ENCODE measurements at regions not wholly inside any gene's neighbourhood (a gene's known extent, or its start where the extent isn't known, plus 50 kb on each side); places are given as distances from the start of the nearest gene placed in this dataset.

DNA sequence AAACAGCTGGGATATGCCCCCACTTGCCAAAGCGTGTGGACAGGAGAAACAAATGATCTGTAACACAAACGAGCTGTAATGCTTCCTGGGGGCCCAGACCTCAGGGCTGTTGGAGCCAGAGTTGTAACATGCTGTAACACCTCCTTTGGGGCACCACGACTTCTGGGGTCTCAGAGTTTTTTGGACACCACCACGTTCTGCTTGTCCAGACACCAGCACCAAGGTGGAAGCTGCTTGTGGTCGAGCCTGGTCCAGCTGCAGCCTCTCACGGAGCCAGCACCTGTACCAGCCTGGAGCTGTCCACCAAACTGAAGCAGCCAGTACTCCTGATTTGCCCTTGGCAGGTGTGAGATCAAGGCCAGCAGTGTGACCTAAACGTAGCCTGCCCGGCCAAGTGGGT is 879.4 kb downstream of the SLC6A15 start:
- dilution Hi-C loops (cut with HindIII; ENCODE audit: low sequenced_read_pairs, unreplicated experiment): no loop called here
- Histone ChIP-seq H2AK9ac (replicated peaks; ENCODE audit: low read depth, low read length, poor library complexity) (no peak overlapping the region), H3K4me1 (ENCODE audit: control insufficient read depth, insufficient read depth, low read length) (no peaks in the 10 kb centered on the region)

More for the DNA sequence above, 879.4 kb downstream of the SLC6A15 start:
- H3K18ac ChIP-seq (ENCODE audit: low read depth, low read length): no peak overlapping the region
- no peak overlapping the region for H2BK5ac ChIP-seq (ENCODE audit: low read depth, low read length, poor library complexity, severe bottlenecking)
- POLR2A ChIA-PET (ENCODE audit: unreplicated experiment): no interaction called here
- no peak overlapping the region for H3K27ac ChIP-seq (ENCODE audit: insufficient read depth, low read length)
- H2AFZ ChIP-seq (replicated peaks; ENCODE audit: low read length, poor library complexity): no peak overlapping the region
- H3K27me3 ChIP-seq (ENCODE audit: control insufficient read depth, insufficient read depth, low read length): no peaks in the 10 kb centered on the region
- H4K20me1 ChIP-seq (ENCODE audit: insufficient read depth, low read length): no peaks in the 10 kb centered on the region
- H3K9me3 ChIP-seq (ENCODE audit: control insufficient read depth, insufficient read depth, low read length): peaks cover 2% of the 10 kb centered on the region; the same call in 1 of the 2 replicates
- no peak overlapping the region for H3K14ac ChIP-seq (replicated peaks; ENCODE audit: low read depth, low read length)
- WGBS, 2 experiments (ENCODE audit: extremely low coverage in 2 of 2, insufficient read length in 1 of 2): 52% methylated on average over 4 of the region's 8 CpGs; no CpG with 5 or more reads in 1 of the 2 experiments
- no TSS peak for BruUV-seq (replicated peaks)
- no peak overlapping the region for H2BK120ac ChIP-seq (ENCODE audit: low read depth, low read length)
- H3K36me3 ChIP-seq (ENCODE audit: control insufficient read depth, insufficient read depth, low read length): no peaks in the 10 kb centered on the region
- no peaks in the 10 kb centered on the region for H3K79me1 ChIP-seq (ENCODE audit: low read depth in 1 of 2, low read length in 2 of 2)
- no peak overlapping the region for H4K8ac ChIP-seq (ENCODE audit: low read depth in 2 of 2, low read length in 2 of 2)
- no peaks in the 10 kb centered on the region for H3K9me1 ChIP-seq (ENCODE audit: insufficient read depth, low read length)
- no peak overlapping the region for H2AK5ac ChIP-seq (ENCODE audit: low read depth, low read length)
- DNase-seq: no peak
- no peak overlapping the region for H3K23ac ChIP-seq (ENCODE audit: low read depth, low read length)
- TF ChIP-seq RFX5 (IDR thresholded peaks at IDR 0.05; ENCODE audit: low read depth, low read length): no peak
- no peak for TF ChIP-seq MAZ (IDR thresholded peaks at IDR 0.05; ENCODE audit: borderline replicate concordance, low read depth, low read length)
- TF ChIP-seq, protein P1, sequence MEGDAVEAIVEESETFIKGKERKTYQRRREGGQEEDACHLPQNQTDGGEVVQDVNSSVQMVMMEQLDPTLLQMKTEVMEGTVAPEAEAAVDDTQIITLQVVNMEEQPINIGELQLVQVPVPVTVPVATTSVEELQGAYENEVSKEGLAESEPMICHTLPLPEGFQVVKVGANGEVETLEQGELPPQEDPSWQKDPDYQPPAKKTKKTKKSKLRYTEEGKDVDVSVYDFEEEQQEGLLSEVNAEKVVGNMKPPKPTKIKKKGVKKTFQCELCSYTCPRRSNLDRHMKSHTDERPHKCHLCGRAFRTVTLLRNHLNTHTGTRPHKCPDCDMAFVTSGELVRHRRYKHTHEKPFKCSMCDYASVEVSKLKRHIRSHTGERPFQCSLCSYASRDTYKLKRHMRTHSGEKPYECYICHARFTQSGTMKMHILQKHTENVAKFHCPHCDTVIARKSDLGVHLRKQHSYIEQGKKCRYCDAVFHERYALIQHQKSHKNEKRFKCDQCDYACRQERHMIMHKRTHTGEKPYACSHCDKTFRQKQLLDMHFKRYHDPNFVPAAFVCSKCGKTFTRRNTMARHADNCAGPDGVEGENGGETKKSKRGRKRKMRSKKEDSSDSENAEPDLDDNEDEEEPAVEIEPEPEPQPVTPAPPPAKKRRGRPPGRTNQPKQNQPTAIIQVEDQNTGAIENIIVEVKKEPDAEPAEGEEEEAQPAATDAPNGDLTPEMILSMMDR (conservative IDR thresholded peaks at IDR 0.05; ENCODE audit: low read depth, low read length): no peak
- TF ChIP-seq, protein P2, sequence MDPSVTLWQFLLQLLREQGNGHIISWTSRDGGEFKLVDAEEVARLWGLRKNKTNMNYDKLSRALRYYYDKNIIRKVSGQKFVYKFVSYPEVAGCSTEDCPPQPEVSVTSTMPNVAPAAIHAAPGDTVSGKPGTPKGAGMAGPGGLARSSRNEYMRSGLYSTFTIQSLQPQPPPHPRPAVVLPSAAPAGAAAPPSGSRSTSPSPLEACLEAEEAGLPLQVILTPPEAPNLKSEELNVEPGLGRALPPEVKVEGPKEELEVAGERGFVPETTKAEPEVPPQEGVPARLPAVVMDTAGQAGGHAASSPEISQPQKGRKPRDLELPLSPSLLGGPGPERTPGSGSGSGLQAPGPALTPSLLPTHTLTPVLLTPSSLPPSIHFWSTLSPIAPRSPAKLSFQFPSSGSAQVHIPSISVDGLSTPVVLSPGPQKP (IDR thresholded peaks at IDR 0.05; ENCODE audit: borderline replicate concordance, low read depth, low read length): no peak
- TF ChIP-seq BHLHE40 (IDR thresholded peaks at IDR 0.05; ENCODE audit: low read depth, low read length): no peak
- no peak for TF ChIP-seq CHD1 (IDR thresholded peaks at IDR 0.05; ENCODE audit: low read depth, low read length)
- TF ChIP-seq, protein P3, sequence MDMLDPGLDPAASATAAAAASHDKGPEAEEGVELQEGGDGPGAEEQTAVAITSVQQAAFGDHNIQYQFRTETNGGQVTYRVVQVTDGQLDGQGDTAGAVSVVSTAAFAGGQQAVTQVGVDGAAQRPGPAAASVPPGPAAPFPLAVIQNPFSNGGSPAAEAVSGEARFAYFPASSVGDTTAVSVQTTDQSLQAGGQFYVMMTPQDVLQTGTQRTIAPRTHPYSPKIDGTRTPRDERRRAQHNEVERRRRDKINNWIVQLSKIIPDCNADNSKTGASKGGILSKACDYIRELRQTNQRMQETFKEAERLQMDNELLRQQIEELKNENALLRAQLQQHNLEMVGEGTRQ (IDR thresholded peaks at IDR 0.05; ENCODE audit: low read depth, low read length): no peak
- TF ChIP-seq CEBPB (IDR thresholded peaks at IDR 0.05; ENCODE audit: low read depth, low read length): no peak
- TF ChIP-seq POLR2A (IDR thresholded peaks at IDR 0.05; ENCODE audit: low read depth, low read length): no peak
- no peak for TF ChIP-seq MAFK (IDR thresholded peaks at IDR 0.05; ENCODE audit: low read depth, low read length)
- TF ChIP-seq MXI1 (IDR thresholded peaks at IDR 0.05; ENCODE audit: borderline replicate concordance, low read depth, low read length): no peak
- no peak for TF ChIP-seq RCOR1 (IDR thresholded peaks at IDR 0.05; ENCODE audit: insufficient replicate concordance, low read length)
- TF ChIP-seq RAD21 (IDR thresholded peaks at IDR 0.05; ENCODE audit: low read length): no peak
- TF ChIP-seq FOS (IDR thresholded peaks at IDR 0.05; ENCODE audit: low read depth, low read length): no peak
- TF ChIP-seq NFE2L2 (IDR thresholded peaks at IDR 0.05; ENCODE audit: low read depth, low read length): no peak
- no peak for TF ChIP-seq SMC3 (IDR thresholded peaks at IDR 0.05; ENCODE audit: low read depth, low read length)
- no peak overlapping the region for H3K56ac ChIP-seq (ENCODE audit: extremely low read depth, insufficient read depth, low read length)
- no peak overlapping the region for H4K5ac ChIP-seq (ENCODE audit: low read depth, low read length)
- H3K4ac ChIP-seq (ENCODE audit: low read depth, low read length): no peak overlapping the region
- CTCF ChIA-PET: no interaction called here
- H3K4me2 ChIP-seq (ENCODE audit: low read depth, low read length): no peak overlapping the region
- H4K91ac ChIP-seq (ENCODE audit: insufficient read depth, low read depth, low read length): no peak overlapping the region
- no peak overlapping the region for H2BK20ac ChIP-seq (ENCODE audit: low read depth, low read length)
- no peak overlapping the region for H3K9ac ChIP-seq (ENCODE audit: low read depth, low read length)
- in situ Hi-C loops (cut with MboI; ENCODE audit: low sequenced_read_pairs): no loop called here
- no peak overlapping the region for H2BK15ac ChIP-seq (ENCODE audit: low read depth, low read length)
- ATAC-seq (ENCODE audit: low read depth): no peak
- intact Hi-C loops (cut with micrococcal nuclease): no loop called here
- no peak overlapping the region for H3K4me3 ChIP-seq (ENCODE audit: insufficient read depth, low read depth, low read length)

Measured in IMR-90 (cell line).